ENCODE measurements at regions not wholly inside any gene's neighbourhood (a gene's known extent, or its start where the extent isn't known, plus 50 kb on each side); places are given as distances from the start of the nearest gene placed in this dataset.
"Not testable (repeated sequence)": the region's sequence is repeated elsewhere in the genome, so short reads cannot be mapped to it uniquely, and the experiment has no call there.

DNA sequence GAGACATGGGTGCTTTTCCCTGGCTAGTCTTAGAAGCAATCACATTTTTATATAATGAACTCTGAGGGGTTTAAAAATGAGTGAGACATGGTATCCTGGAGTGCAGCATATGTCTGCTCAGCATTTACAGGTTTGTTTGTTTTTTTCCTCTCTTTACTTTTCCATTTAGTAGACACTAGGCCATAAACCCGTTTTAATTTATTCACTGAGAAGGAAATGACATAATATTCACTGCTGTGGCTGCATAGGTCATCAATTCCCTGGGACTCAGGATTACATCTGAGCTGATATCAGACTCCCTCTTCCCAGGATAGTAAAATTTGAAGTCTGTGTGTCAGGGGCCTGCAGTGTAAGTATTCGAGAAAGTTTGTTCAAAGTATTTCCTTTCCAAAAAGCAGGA is 178.9 kb upstream of the SPRY1 start:
- no peak for DNase-seq (ENCODE audit: low spot score)

DNA sequence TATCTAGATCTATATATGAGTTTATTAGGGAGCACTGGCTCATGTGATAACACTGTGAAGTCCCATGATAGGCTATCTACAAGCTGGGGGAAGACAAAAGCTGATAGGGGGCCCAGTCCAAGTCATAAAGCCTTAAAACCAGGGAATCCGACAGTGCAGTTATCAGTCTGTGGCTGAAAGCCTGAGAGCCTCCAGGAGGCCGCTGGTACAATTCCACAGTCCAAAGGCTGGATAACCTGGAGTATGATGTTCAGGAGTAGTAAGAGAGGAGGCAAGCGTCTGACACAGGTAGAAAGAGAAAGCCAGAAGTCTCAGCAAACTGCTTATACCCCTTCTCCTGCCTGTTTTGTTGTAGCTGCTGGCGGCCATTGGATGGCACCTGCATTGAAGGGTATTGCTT is 177.6 kb upstream of the SPRY1 start:
- no peak for DNase-seq (ENCODE audit: low spot score)

DNA sequence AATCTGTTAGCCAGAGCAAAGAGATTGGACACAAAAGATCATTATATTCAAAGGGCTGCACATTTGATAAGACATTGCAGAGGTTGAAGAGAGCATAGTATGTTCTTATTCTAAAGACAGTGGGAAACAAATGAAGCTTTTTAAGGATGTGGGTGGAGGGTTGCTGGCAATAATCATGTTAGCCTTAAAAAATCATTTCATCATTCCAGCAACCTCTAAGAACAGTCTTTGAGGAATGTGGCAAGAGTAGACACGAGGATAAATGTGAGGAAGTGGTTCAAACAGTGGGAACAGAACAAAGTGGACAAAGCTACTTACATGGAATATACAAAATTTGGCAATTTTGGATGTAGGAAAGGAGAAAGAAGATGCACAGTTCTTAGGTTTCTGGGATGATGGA is 167.3 kb upstream of the SPRY1 start:
- no peak for DNase-seq (ENCODE audit: low spot score)

DNA sequence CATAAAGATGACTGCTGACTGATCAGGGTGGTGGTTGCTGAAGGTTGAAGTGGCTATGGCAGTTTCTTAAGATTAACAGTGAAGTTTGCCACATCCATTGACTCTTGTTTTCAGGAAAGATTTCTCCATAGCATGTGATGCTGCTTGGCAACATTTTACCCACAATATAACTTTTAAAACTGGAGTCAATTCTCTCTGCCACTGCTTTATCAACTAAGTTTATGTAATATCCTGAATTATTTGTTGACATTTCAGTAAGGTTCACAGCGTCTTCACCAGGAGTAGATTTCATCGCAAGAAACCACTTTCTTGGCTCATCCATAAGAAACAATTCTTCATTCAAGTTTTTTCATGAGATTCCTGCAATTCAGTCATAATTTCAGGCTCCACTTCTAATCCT is 166.5 kb upstream of the SPRY1 start:
- DNase-seq (ENCODE audit: low spot score): no peak

- DNase-seq (ENCODE audit: low spot score): no peak
Observed at GRCh38 chr4:123232439-123232838, 164.2 kb upstream of the SPRY1 start.

DNA sequence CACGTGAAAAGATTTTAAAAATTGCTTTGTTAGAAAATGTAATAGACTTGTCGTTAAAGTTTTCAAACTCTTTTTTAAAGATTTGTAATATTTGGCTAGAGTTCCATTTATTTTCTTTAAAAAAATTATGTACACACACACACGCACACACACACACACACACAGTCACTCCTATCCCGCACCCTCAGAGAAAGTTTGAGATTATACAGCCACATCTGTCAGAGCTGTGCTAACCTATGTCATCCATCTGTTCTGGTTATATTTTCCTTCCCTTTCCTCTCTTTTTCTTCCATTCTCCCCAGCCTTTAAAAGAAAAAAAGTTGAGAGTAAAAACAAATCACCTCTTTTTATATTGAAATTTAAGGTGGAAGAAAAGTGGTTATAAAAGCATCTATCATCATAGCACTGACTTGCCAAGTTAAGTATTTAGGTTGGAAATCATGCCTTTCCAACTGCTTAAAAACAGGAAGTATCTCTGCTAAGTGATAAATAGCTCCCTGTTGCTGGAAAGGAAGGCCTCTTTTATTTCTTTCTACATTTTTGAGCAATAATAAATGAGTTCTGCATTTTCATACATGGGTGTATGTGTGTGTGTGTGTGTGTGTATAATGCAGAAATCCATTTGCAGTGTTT is 163.3 kb upstream of the SPRY1 start:
- no peak for DNase-seq (ENCODE audit: low spot score)

- DNase-seq (ENCODE audit: low spot score): no peak
Observed at GRCh38 chr4:123234955-123235354, 161.6 kb upstream of the SPRY1 start.

GRCh38 chr4:123235431-123235830 is 161.2 kb upstream of the SPRY1 start:
- DNase-seq (ENCODE audit: low spot score): peak; percentile 18

- no peak for DNase-seq (ENCODE audit: low spot score)
Observed at GRCh38 chr4:123236606-123237005, 160.0 kb upstream of the SPRY1 start.

GRCh38 chr4:123240286-123240685 is 156.3 kb upstream of the SPRY1 start:
- DNase-seq (ENCODE audit: low spot score): not testable (repeated sequence)

- not testable (repeated sequence) for DNase-seq (ENCODE audit: low spot score)
Observed at GRCh38 chr4:123243220-123243619, 153.4 kb upstream of the SPRY1 start.

- DNase-seq (ENCODE audit: low spot score): no peak
Observed at GRCh38 chr4:123244137-123244536, 152.5 kb upstream of the SPRY1 start.

GRCh38 chr4:123246085-123246484 is 150.5 kb upstream of the SPRY1 start:
- DNase-seq (ENCODE audit: low spot score): no peak

- no peak for DNase-seq (ENCODE audit: low spot score)
Observed at GRCh38 chr4:123248085-123248659, 148.4 kb upstream of the SPRY1 start.

- no peak for DNase-seq (ENCODE audit: low spot score)
Observed at GRCh38 chr4:123249821-123250220, 146.8 kb upstream of the SPRY1 start.

GRCh38 chr4:123250843-123251242 is 145.8 kb upstream of the SPRY1 start:
- DNase-seq (ENCODE audit: low spot score): no peak

- no peak for DNase-seq (ENCODE audit: low spot score)
Observed at GRCh38 chr4:123255971-123256370, 140.6 kb upstream of the SPRY1 start.

DNA sequence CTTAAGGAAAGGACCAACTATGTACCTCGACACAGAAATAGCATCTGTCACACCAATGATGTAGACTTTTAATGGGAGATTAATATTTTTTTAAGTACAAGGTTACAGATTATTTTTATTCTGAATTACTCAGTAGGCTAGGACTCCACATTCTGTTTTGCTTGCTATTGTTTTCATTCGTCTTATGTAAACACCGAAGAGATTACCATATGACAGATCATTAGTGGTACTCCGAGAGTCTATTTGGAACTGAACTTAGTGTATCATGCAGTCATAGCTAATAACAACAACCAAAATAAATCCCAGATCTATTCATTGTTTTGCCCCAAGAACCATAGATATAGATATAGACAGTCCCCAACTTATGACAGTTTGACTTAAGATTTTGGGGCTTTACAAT is 139.7 kb upstream of the SPRY1 start:
- DNase-seq (ENCODE audit: low spot score): no peak

DNA sequence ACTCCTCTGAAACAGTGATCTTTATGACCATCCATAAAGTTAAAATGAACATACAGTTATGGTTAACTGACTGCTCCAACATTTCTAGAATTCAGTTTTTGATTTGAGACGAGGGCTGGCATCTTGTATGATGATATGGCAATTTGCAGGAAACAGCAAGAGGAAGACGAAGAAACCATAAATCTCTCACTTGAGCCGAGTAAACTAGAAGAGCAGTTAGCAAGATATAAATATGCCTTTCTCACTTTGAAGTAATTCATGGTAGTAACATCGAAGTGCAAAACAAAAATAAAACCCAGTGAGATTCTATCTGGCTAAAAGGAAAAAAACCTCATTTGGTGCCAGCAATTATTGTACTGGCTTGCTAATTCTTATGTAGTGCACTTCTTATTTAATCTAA is 139.0 kb upstream of the SPRY1 start:
- DNase-seq (ENCODE audit: low spot score): no peak

DNA sequence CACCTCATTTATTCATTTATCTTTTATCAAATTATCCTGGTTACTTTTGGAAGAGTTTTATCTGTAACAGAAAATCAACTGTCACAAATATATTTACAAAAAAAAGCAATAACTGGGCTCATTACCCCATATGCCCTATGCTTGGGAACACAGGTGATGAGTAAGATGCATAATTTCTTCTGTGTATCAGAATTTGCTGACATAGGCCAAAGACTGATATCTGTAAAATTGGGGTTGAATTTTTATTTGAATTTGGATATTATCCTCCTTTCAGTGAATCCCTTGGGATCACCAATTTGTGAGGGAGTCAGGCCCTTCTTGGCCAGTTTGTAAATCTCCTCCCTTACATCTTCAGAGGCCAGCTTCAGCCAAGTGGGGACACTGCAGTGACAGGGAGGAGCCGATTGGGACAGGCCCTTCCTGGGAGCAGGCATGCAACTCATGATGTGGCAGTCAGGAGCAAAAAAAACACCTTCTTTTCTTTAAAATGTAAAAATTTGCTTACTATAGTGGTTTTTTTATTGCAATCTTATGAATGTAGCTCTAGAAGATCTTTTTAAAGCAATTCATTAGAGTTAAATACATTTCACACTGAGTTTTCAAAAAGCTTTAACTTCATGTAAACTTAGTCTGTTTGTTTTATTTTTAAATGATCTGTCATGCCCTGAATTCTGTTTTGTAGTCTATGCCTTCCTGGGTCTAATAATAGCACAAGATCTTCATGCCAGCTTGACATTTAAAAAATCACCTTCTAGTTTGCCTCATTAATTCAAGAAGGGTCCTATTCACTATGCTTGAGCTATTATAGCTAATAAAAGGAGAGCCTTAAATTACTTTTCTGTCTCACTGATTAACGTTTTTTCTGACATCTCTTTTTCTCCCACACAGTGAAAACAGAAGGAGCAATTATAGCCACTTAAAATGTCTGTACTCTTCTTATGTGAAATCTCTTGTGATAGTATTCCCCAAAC is 136.6 kb upstream of the SPRY1 start:
- DNase-seq (ENCODE audit: low spot score): no peak

- DNase-seq (ENCODE audit: low spot score): no peak
Observed at GRCh38 chr4:123260653-123261052, 135.9 kb upstream of the SPRY1 start.

DNA sequence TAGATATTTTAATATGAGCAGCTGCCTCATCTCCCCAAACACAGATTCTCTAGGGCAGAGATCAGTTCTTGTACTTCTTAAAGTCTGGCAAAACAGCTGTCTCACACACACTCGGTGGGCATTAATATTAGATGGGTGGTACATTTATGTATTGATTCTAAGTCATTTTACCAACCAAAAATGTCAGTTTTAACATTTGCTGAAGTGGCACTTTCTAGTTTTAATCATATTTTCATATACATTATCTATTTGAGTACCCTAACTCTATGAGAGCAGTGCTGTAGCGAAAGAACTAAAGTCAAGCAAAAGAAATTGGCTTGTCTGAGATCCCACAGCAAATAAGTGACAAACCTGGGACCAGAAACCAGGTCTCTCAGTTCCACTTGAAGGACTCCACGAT is 134.5 kb upstream of the SPRY1 start:
- DNase-seq (ENCODE audit: low spot score): no peak

GRCh38 chr4:123265443-123265842 is 131.2 kb upstream of the SPRY1 start:
- DNase-seq (ENCODE audit: low spot score): no peak

Data from iPS-NIHi11 (cell line).